H9 (cell line): ENCODE measurements at regions not wholly inside any gene's neighbourhood (a gene's known extent, or its start where the extent isn't known, plus 50 kb on each side); places are given as distances from the start of the nearest gene placed in this dataset.

Experiments used
- DNase-seq: peaks from one replicate; pipeline ENCODE4 v3.0.0-alpha.2; 2017
- H2AFZ ChIP-seq: one replicate; pipeline ENCODE4 v1.6.1; 2013; ENCODE audit warnings: mild to moderate bottlenecking, low read length, control low read depth, moderate library complexity
- H2AK5ac ChIP-seq: 2 replicates; pipeline ENCODE4 v1.6.1; 2013; ENCODE audit warnings: low read length, control low read depth, mixed read lengths; ENCODE audit not compliant: insufficient read length
- H2BK120ac ChIP-seq: one replicate; pipeline ENCODE4 v1.6.1; 2013; ENCODE audit warnings: low read depth, mild to moderate bottlenecking, low read length, control low read depth, inconsistent platforms; ENCODE audit not compliant: poor library complexity, severe bottlenecking
- H2BK12ac ChIP-seq: 2 replicates; pipeline ENCODE4 v1.6.1; 2013; ENCODE audit warnings: low read length, control low read depth, mixed read lengths, low read depth; ENCODE audit not compliant: insufficient read length
- H2BK15ac ChIP-seq: 2 replicates; pipeline ENCODE4 v1.6.1; 2013; ENCODE audit warnings: low read depth, low read length, control low read depth
- H2BK20ac ChIP-seq: one replicate; pipeline ENCODE4 v1.6.1; 2013; ENCODE audit warnings: low read depth, mild to moderate bottlenecking, low read length, control low read depth, inconsistent platforms; ENCODE audit not compliant: poor library complexity, severe bottlenecking
- H2BK5ac ChIP-seq: 2 replicates; pipeline ENCODE4 v1.6.1; 2013; ENCODE audit warnings: low read length, control low read depth, mixed read lengths; ENCODE audit not compliant: insufficient read length
- H3K14ac ChIP-seq: 2 replicates; pipeline ENCODE4 v1.6.1; 2013; ENCODE audit warnings: low read length, control low read depth; ENCODE audit not compliant: insufficient read depth
- H3K18ac ChIP-seq: 2 replicates; pipeline ENCODE4 v1.6.1; 2013; ENCODE audit warnings: low read depth, mild to moderate bottlenecking, mixed read lengths, low read length, control low read depth; ENCODE audit not compliant: insufficient read length
- H3K23ac ChIP-seq: 2 replicates; pipeline ENCODE4 v1.6.1; 2013; ENCODE audit warnings: low read length, control low read depth, mixed read lengths, low read depth; ENCODE audit not compliant: insufficient read length
- H3K23me2 ChIP-seq: 2 replicates; pipeline ENCODE4 v1.6.1; 2013; ENCODE audit warnings: low read depth, mild to moderate bottlenecking, mixed read lengths, low read length, control low read depth; ENCODE audit not compliant: insufficient read length, poor library complexity, severe bottlenecking
- H3K27ac ChIP-seq: 2 replicates; pipeline ENCODE4 v1.5.1; 2013; ENCODE audit warnings: low read length, control low read depth, mixed read lengths, low read depth; ENCODE audit not compliant: insufficient read length
- H3K27me3 ChIP-seq: 2 replicates; pipeline ENCODE4 v1.6.1; 2013; ENCODE audit warnings: low read length, control low read depth, inconsistent platforms; ENCODE audit not compliant: insufficient read depth
- H3K4ac ChIP-seq: 2 replicates; pipeline ENCODE4 v1.6.1; 2013; ENCODE audit warnings: low read depth, mild to moderate bottlenecking, control low read depth, inconsistent platforms, low read length, moderate library complexity
- H3K4me1 ChIP-seq: 2 replicates; pipeline ENCODE4 v1.6.1; 2013; ENCODE audit warnings: low read length, control low read depth, inconsistent platforms; ENCODE audit not compliant: insufficient read depth
- H3K4me2 ChIP-seq: 2 replicates; pipeline ENCODE4 v1.6.1; 2013; ENCODE audit warnings: low read length, control low read depth, mixed read lengths; ENCODE audit not compliant: insufficient read length, insufficient read depth
- H3K56ac ChIP-seq: 2 replicates; pipeline ENCODE4 v1.6.1; 2013; ENCODE audit warnings: low read depth, mild to moderate bottlenecking, mixed read lengths, low read length, control low read depth; ENCODE audit not compliant: insufficient read length
- H3K79me1 ChIP-seq: 2 replicates; pipeline ENCODE4 v1.6.1; 2013; ENCODE audit warnings: low read depth, mild to moderate bottlenecking, moderate library complexity, low read length, control low read depth, inconsistent platforms; ENCODE audit not compliant: insufficient read depth, poor library complexity, severe bottlenecking
- H3K79me2 ChIP-seq: 2 replicates; pipeline ENCODE4 v1.6.1; 2013; ENCODE audit warnings: low read length, control low read depth, inconsistent platforms; ENCODE audit not compliant: insufficient read depth
- H3K9ac ChIP-seq: 2 replicates; pipeline ENCODE4 v1.6.1; 2013; ENCODE audit warnings: low read length, control low read depth, mixed read lengths; ENCODE audit not compliant: insufficient read length; ENCODE audit errors: extremely low read depth
- H3K9me3 ChIP-seq: one replicate; pipeline ENCODE4 v1.6.1; 2013; ENCODE audit warnings: low read depth, low read length, inconsistent platforms; ENCODE audit not compliant: control insufficient read depth
- H3T11ph ChIP-seq: one replicate; pipeline ENCODE4 v1.6.1; 2013; ENCODE audit warnings: mild to moderate bottlenecking, low read length, control low read depth, inconsistent platforms
- H4K20me1 ChIP-seq: one replicate; pipeline ENCODE4 v1.6.1; 2013; ENCODE audit not compliant: control insufficient read depth, insufficient read length, insufficient read depth
- H4K5ac ChIP-seq: 2 replicates; pipeline ENCODE4 v1.6.1; 2013; ENCODE audit warnings: low read depth, mild to moderate bottlenecking, mixed read lengths, low read length, control low read depth; ENCODE audit not compliant: insufficient read length
- H4K8ac ChIP-seq: replicated peaks from 2 replicates; pipeline ENCODE4 v1.6.1; 2013; ENCODE audit warnings: low read length, control low read depth, mixed read lengths, low read depth; ENCODE audit not compliant: insufficient read length
- H4K91ac ChIP-seq: 2 replicates; pipeline ENCODE4 v1.6.1; 2013; ENCODE audit warnings: low read depth, mild to moderate bottlenecking, moderate library complexity, mixed read lengths, low read length, control low read depth; ENCODE audit not compliant: insufficient read length
- H3K27ac Mint-ChIP-seq, 3 experiments: 2 replicates in 2 of 3; 3 replicates in 1 of 3; pipeline ENCODE4 v1.8.0; 2020 to 2021; ENCODE audit warnings: mixed read lengths in 3 of 3, mild to moderate bottlenecking in 1 of 3, moderate library complexity in 1 of 3
- H3K27me3 Mint-ChIP-seq: 2 replicates; pipeline ENCODE4 v1.8.0; 2021; ENCODE audit warnings: low read depth, mild to moderate bottlenecking, moderate library complexity, mixed read lengths
- H3K36me3 Mint-ChIP-seq, 3 experiments: 2 replicates in 2 of 3; 3 replicates in 1 of 3; pipeline ENCODE4 v1.8.0; 2020 to 2021; ENCODE audit warnings: low read depth in 3 of 3, mixed read lengths in 3 of 3; ENCODE audit not compliant: insufficient read depth in 1 of 3
- H3K4me1 Mint-ChIP-seq, 2 experiments: 2 replicates each; pipeline ENCODE4 v1.8.0; 2020; ENCODE audit warnings: mixed read lengths in 2 of 2
- H3K4me3 Mint-ChIP-seq, 2 experiments: 2 replicates in 1 of 2; 3 replicates in 1 of 2; pipeline ENCODE4 v1.8.0; 2020 to 2021; ENCODE audit warnings: mild to moderate bottlenecking in 2 of 2, mixed read lengths in 2 of 2, moderate library complexity in 1 of 2
- H3K9me3 Mint-ChIP-seq, 2 experiments: 2 replicates in 1 of 2; 3 replicates in 1 of 2; pipeline ENCODE4 v1.8.0; 2020; ENCODE audit warnings: mild to moderate bottlenecking in 2 of 2, mixed read lengths in 2 of 2, moderate library complexity in 1 of 2
- WGBS: extraction: QIAGEN DNeasy Blood & Tissue Kit; methylation state at CpG from one replicate; pipeline ENCODE4 v1.1.7; 2013; ENCODE audit warnings: missing lambda C conversion rate, low lambda C conversion rate, mixed read lengths; ENCODE audit not compliant: insufficient read length; ENCODE audit errors: extremely low coverage; 5-methylcytosine and 5-hydroxymethylcytosine counted together
- TF ChIP-seq, protein P1 (sequence below): fragments of 200-600 bp; sonication (generic); conservative IDR thresholded peaks from 3 replicates; pipeline ENCODE4 v1.8.0; 2021; ENCODE audit warnings: antibody characterized with exemption, mild to moderate bottlenecking

DNA sequence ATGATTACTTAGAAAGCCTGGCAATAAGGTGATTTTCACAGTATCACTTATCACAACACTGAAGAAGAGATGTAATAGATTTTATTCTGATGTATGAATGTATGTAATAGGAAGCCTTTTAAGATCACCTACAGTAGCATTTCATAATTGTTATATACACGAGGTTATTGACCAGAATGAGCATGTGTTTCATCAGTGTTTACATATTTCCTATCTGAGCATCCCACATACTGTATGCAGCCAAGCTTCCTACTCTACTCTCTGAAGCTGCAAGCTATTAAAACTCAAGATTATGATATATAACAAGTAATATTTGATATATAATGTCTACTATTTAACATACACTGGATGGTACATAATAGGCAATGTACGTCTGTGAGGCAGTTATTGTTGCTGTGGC, 190.9 kb upstream of the S100G start:
- Histone ChIP-seq H3K27ac (no peak overlapping the region), H3K14ac (no peak overlapping the region), H2BK20ac (no peak overlapping the region), H3K4me2 (no peak overlapping the region), H2BK120ac (no peak overlapping the region), H2AK5ac (no peak overlapping the region), H3K18ac (no peak overlapping the region), H3K9ac (no peak overlapping the region), H3K79me1 (no peaks in the 10 kb centered on the region), H4K8ac (no peak overlapping the region), H3K4me1 (0 out of 2 replicates have a peak, but pooled peaks cover under 1% of the 10 kb centered on the region), H3K23ac (no peak overlapping the region), H3K23me2 (no peaks in the 10 kb centered on the region), H4K5ac (no peak overlapping the region), H3K79me2 (no peaks in the 10 kb centered on the region), H2BK12ac (no peak overlapping the region), H2BK15ac (no peak overlapping the region), H3K56ac (no peak overlapping the region), H3T11ph (no peak overlapping the region), H2AFZ (no peak overlapping the region), H3K9me3 (no peaks in the 10 kb centered on the region), H4K20me1 (no peaks in the 10 kb centered on the region), H3K4ac (no peak overlapping the region), H2BK5ac (no peak overlapping the region), H3K27me3 (no peaks in the 10 kb centered on the region), H4K91ac (no peak overlapping the region)
- H3K4me3 Mint-ChIP-seq: no peak overlapping the region
- TF ChIP-seq, protein P1, sequence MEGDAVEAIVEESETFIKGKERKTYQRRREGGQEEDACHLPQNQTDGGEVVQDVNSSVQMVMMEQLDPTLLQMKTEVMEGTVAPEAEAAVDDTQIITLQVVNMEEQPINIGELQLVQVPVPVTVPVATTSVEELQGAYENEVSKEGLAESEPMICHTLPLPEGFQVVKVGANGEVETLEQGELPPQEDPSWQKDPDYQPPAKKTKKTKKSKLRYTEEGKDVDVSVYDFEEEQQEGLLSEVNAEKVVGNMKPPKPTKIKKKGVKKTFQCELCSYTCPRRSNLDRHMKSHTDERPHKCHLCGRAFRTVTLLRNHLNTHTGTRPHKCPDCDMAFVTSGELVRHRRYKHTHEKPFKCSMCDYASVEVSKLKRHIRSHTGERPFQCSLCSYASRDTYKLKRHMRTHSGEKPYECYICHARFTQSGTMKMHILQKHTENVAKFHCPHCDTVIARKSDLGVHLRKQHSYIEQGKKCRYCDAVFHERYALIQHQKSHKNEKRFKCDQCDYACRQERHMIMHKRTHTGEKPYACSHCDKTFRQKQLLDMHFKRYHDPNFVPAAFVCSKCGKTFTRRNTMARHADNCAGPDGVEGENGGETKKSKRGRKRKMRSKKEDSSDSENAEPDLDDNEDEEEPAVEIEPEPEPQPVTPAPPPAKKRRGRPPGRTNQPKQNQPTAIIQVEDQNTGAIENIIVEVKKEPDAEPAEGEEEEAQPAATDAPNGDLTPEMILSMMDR: no peak
- peaks cover 19 to 24% (median 20%) of the 10 kb centered on the region in 3 experiments; a peak in 6 of 7 replicates for H3K36me3 Mint-ChIP-seq
- no peaks in the 10 kb centered on the region for H3K27me3 Mint-ChIP-seq
- peaks cover 4 to 5% of the 10 kb centered on the region in 2 experiments; a peak in 4 of 5 replicates for H3K9me3 Mint-ChIP-seq
- no CpG with 5 or more reads among the region's 2 CpGs for WGBS
- no peak for DNase-seq
- H3K4me1 Mint-ChIP-seq: peaks cover 24 to 47% of the 10 kb centered on the region in 2 experiments
- H3K27ac Mint-ChIP-seq: 0 out of 7 replicates have a peak overlapping the region, but pooled peaks of 1 of the 3 experiments have one; percentile 55
